GM23248 (cell line): ENCODE measurements at regions not wholly inside any gene's neighbourhood (a gene's known extent, or its start where the extent isn't known, plus 50 kb on each side); places are given as distances from the start of the nearest gene placed in this dataset.

Experiments
- EZH2 ChIP-seq: fragments of 200-600 bp; sonication (generic); IDR thresholded peaks from 2 replicates; pipeline ENCODE4 v1.6.1; 2018; ENCODE audit warnings: antibody characterized with exemption, mild to moderate bottlenecking; ENCODE audit not compliant: insufficient read depth, poor library complexity, severe bottlenecking
- EZH2phosphoT487 ChIP-seq: fragments of 200-600 bp; sonication (generic); IDR thresholded peaks from 2 replicates; pipeline ENCODE4 v1.6.1; 2018; ENCODE audit warnings: antibody characterized with exemption, moderate library complexity, mild to moderate bottlenecking, low read depth; ENCODE audit not compliant: insufficient read depth

DNA sequence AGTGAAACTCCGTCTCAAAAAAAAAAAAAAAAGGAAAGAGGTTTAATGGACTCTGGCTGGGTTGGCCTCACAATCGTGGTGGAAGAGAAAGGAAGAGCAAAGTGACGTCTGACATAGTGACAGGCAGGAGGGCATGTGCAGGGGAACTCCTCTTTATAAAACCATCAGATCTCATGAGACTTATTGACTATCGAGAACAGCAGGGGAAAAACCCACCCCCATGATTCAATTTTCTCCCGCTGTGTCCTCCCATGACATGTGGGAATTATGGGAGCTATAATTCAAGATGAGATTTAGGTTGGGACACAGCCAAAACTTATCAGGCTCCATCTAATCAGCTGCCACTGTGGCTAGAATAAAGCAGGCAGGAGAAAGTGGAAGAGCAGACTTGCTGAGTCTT, 610.4 kb upstream of the NUDT12 start:
- TF ChIP-seq EZH2 = no peak
- TF ChIP-seq EZH2phosphoT487 = no peak
